Neural progenitor cell (in vitro differentiated cells): ENCODE measurements at regions not wholly inside any gene's neighbourhood (a gene's known extent, or its start where the extent isn't known, plus 50 kb on each side); places are given as distances from the start of the nearest gene placed in this dataset.

Experiments used
- DNase-seq: peaks from one replicate; pipeline ENCODE4 v3.0.0-alpha.2; 2016; ENCODE audit warnings: low spot score
- H2AFZ ChIP-seq: fragments of 200-600 bp; sonication (generic); replicated peaks from 2 replicates; pipeline ENCODE4 v1.6.1; 2016; ENCODE audit warnings: antibody characterized with exemption
- H3F3A ChIP-seq: fragments of 200-600 bp; sonication (generic); 2 replicates; pipeline ENCODE4 v1.6.1; 2016; ENCODE audit warnings: antibody characterized with exemption, low read depth
- H3K27ac ChIP-seq: fragments of 200-600 bp; sonication (generic); 2 replicates; pipeline ENCODE4 v1.5.1; 2016; ENCODE audit warnings: mild to moderate bottlenecking
- H3K27me3 ChIP-seq: fragments of 200-600 bp; sonication (generic); 2 replicates; pipeline ENCODE4 v1.6.1; 2016; ENCODE audit warnings: mild to moderate bottlenecking, moderate library complexity
- H3K36me3 ChIP-seq: fragments of 200-600 bp; sonication (generic); 2 replicates; pipeline ENCODE4 v1.5.1; 2016
- H3K4me1 ChIP-seq: fragments of 200-600 bp; sonication (generic); 2 replicates; pipeline ENCODE4 v1.6.1; 2016; ENCODE audit warnings: mixed run types
- H3K4me2 ChIP-seq: fragments of 200-600 bp; sonication (generic); 2 replicates; pipeline ENCODE4 v1.6.1; 2016
- H3K4me3 ChIP-seq: fragments of 200-600 bp; sonication (generic); 2 replicates; pipeline ENCODE4 v1.5.1; 2016
- H3K79me2 ChIP-seq: fragments of 200-600 bp; sonication (generic); 2 replicates; pipeline ENCODE4 v1.6.1; 2016; ENCODE audit warnings: low read depth
- H3K9ac ChIP-seq: fragments of 200-600 bp; sonication (generic); 2 replicates; pipeline ENCODE4 v1.6.1; 2016
- H3K9me3 ChIP-seq: fragments of 200-600 bp; sonication (generic); 2 replicates; pipeline ENCODE4 v1.5.1; 2016; ENCODE audit warnings: low read depth
- H4K20me1 ChIP-seq: fragments of 200-600 bp; sonication (generic); 2 replicates; pipeline ENCODE4 v1.6.1; 2016; ENCODE audit warnings: low read depth
- H3K27ac Mint-ChIP-seq: 3 replicates; pipeline ENCODE4 v1.8.0; 2021; ENCODE audit warnings: mixed read lengths
- H3K27me3 Mint-ChIP-seq: 2 replicates; pipeline ENCODE4 v1.8.0; 2022; ENCODE audit warnings: low read depth, mild to moderate bottlenecking, inconsistent platforms, moderate library complexity, mixed read lengths; ENCODE audit not compliant: insufficient read depth
- H3K36me3 Mint-ChIP-seq: 3 replicates; pipeline ENCODE4 v1.8.0; 2021; ENCODE audit warnings: mixed read lengths
- H3K4me1 Mint-ChIP-seq: 3 replicates; pipeline ENCODE4 v1.8.0; 2021; ENCODE audit warnings: mixed read lengths
- H3K4me3 Mint-ChIP-seq: 3 replicates; pipeline ENCODE4 v1.8.0; 2021; ENCODE audit warnings: mild to moderate bottlenecking, moderate library complexity, mixed read lengths
- H3K9me3 Mint-ChIP-seq: 3 replicates; pipeline ENCODE4 v1.8.0; 2020; ENCODE audit warnings: mixed read lengths
- CTCF ChIP-seq: fragments of 200-600 bp; sonication (generic); IDR thresholded peaks from 2 replicates; pipeline ENCODE4 v1.5.1; 2017; ENCODE audit warnings: antibody characterized with exemption, mild to moderate bottlenecking
- EZH2 ChIP-seq: fragments of 200-600 bp; sonication (generic); IDR thresholded peaks from 2 replicates; pipeline ENCODE4 v1.6.1; 2017; ENCODE audit warnings: antibody characterized with exemption, mild to moderate bottlenecking, moderate library complexity
- EZH2phosphoT487 ChIP-seq: fragments of 200-600 bp; sonication (generic); IDR thresholded peaks from 2 replicates; pipeline ENCODE4 v1.6.1; 2017; ENCODE audit warnings: antibody characterized with exemption

DNA sequence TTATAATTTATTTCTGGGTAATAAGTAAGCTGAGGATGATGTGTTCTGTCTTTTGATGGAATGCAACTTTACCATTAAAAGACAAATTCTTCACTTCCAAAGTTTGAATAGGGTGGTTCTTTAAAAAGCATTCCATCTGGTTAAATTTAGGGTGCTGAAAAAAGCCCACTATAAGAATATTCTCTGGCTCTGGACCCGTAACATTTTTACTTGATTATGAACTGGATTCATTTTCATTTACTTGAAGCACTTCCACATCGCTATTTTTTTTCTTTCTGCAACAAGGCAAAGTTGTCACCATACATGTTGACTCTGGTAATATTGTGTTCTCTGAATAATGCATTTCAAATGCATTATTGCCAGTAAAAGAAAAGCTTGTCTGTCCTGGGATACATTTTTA, 344.6 kb downstream of the SATB2 start:
- TF ChIP-seq CTCF, result no peak
- no peak for TF ChIP-seq EZH2
- no peak for TF ChIP-seq EZH2phosphoT487
- Mint-ChIP-seq H3K36me3 (no peaks in the 10 kb centered on the region), H3K4me1 (peaks cover under 1% of the 10 kb centered on the region), H3K9me3 (no peaks in the 10 kb centered on the region), H3K4me3 (no peak overlapping the region), H3K27me3 (no peaks in the 10 kb centered on the region), H3K27ac (no peak overlapping the region)
- Histone ChIP-seq H3K4me3 (no peak overlapping the region), H3K27me3 (no peaks in the 10 kb centered on the region), H3K36me3 (no peaks in the 10 kb centered on the region), H3K4me2 (no peak overlapping the region), H3F3A (no peaks in the 10 kb centered on the region), H2AFZ (no peak overlapping the region), H3K4me1 (peaks cover 5% of the 10 kb centered on the region), H3K9me3 (no peaks in the 10 kb centered on the region), H4K20me1 (no peaks in the 10 kb centered on the region), H3K79me2 (no peaks in the 10 kb centered on the region), H3K9ac (no peak overlapping the region), H3K27ac (no peak overlapping the region)
- DNase-seq, result no peak

DNA sequence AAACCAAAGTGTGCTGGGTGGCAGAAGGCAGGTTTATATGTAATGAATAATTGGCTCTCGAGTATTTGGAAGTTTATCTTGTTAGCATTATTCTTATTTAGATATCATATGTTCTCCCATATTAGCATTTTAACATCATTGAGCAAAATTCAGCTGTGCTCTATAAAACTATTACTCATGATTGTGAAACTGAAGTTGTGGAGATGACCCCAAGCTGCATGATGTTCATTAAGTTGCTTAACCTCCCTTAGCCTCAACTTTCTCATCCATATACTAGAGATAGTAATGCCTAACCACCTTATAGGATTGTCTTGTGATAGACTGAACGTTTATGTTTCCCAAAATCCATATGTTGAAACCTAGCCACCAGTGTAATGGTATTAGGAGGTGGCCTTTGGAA, 346.3 kb downstream of the SATB2 start:
- Histone ChIP-seq H2AFZ (no peak overlapping the region), H3K4me1 (peaks cover 5% of the 10 kb centered on the region), H3K27me3 (no peaks in the 10 kb centered on the region), H3K36me3 (no peaks in the 10 kb centered on the region), H3K27ac (no peak overlapping the region), H3K4me2 (no peak overlapping the region), H3K9me3 (no peaks in the 10 kb centered on the region), H3K4me3 (no peak overlapping the region), H3K9ac (no peak overlapping the region), H4K20me1 (no peaks in the 10 kb centered on the region), H3F3A (no peaks in the 10 kb centered on the region), H3K79me2 (no peaks in the 10 kb centered on the region)
- Mint-ChIP-seq H3K27me3 (no peaks in the 10 kb centered on the region), H3K4me3 (no peak overlapping the region), H3K9me3 (no peaks in the 10 kb centered on the region), H3K27ac (no peak overlapping the region), H3K4me1 (peaks cover 5% of the 10 kb centered on the region), H3K36me3 (no peaks in the 10 kb centered on the region)
- no peak for DNase-seq
- TF ChIP-seq CTCF (no peak), EZH2phosphoT487 (no peak), EZH2 (no peak)

DNA sequence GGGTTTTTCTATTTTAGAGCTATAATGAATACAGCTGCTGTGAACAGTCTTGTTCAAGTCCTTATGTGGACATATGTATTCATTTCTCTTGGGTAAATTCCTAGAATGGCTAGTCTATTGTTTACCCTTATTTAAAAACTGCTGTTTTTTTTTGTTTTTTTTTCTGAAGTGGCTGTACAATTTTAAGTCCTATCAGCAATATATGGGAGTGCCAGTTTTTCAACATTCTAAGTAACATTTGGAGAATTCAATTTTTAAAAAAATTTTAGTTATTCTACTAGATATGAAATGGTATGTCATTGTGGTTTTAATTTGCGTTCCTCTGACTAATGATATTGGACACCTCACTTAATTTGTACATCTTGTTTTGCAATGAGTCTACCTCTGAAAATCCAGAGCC, 349.7 kb downstream of the SATB2 start:
- Histone ChIP-seq H3K36me3 (no peaks in the 10 kb centered on the region), H3K4me1 (peaks cover 5% of the 10 kb centered on the region), H3K79me2 (no peaks in the 10 kb centered on the region), H3F3A (no peaks in the 10 kb centered on the region), H3K27me3 (no peaks in the 10 kb centered on the region), H3K27ac (no peak overlapping the region), H3K4me2 (no peak overlapping the region), H3K4me3 (no peak overlapping the region), H3K9me3 (no peaks in the 10 kb centered on the region), H4K20me1 (no peaks in the 10 kb centered on the region), H2AFZ (no peak overlapping the region), H3K9ac (no peak overlapping the region)
- TF ChIP-seq EZH2phosphoT487 (no peak), CTCF (no peak), EZH2 (no peak)
- H3K4me1 Mint-ChIP-seq, result peaks cover 5% of the 10 kb centered on the region
- no peak for DNase-seq
- H3K4me3 Mint-ChIP-seq, result no peak overlapping the region
- H3K27ac Mint-ChIP-seq, result no peak overlapping the region
- H3K9me3 Mint-ChIP-seq, result no peaks in the 10 kb centered on the region
- no peaks in the 10 kb centered on the region for H3K36me3 Mint-ChIP-seq
- H3K27me3 Mint-ChIP-seq, result no peaks in the 10 kb centered on the region

- H3K4me1 Mint-ChIP-seq, result peaks cover 11% of the 10 kb centered on the region
- H3K9me3 Mint-ChIP-seq, result no peaks in the 10 kb centered on the region
Observed at GRCh38 chr2:199105826-199106225, 351.9 kb downstream of the SATB2 start.

More at GRCh38 chr2:199105826-199106225, 351.9 kb downstream of the SATB2 start:
- Histone ChIP-seq H3K9ac (no peak overlapping the region), H3F3A (no peaks in the 10 kb centered on the region), H3K4me1 (peaks cover 6% of the 10 kb centered on the region), H3K9me3 (no peaks in the 10 kb centered on the region), H3K27ac (no peak overlapping the region), H4K20me1 (no peaks in the 10 kb centered on the region), H3K79me2 (no peaks in the 10 kb centered on the region), H3K4me3 (no peak overlapping the region), H3K36me3 (no peaks in the 10 kb centered on the region), H2AFZ (no peak overlapping the region), H3K4me2 (no peak overlapping the region), H3K27me3 (no peaks in the 10 kb centered on the region)
- no peak overlapping the region for H3K4me3 Mint-ChIP-seq
- no peak for TF ChIP-seq EZH2phosphoT487
- no peaks in the 10 kb centered on the region for H3K27me3 Mint-ChIP-seq
- no peaks in the 10 kb centered on the region for H3K36me3 Mint-ChIP-seq
- no peak overlapping the region for H3K27ac Mint-ChIP-seq
- no peak for DNase-seq
